NCI-H345 (cell line): ENCODE measurements at regions not wholly inside any gene's neighbourhood (a gene's known extent, or its start where the extent isn't known, plus 50 kb on each side); places are given as distances from the start of the nearest gene placed in this dataset.
A peak's percentile ranks its signal among the peaks of the same experiment; 100 is the strongest.

ENCODE experiments used
- DNase-seq: peaks from one replicate; lab custom pipeline; 2025; lab: John Stamatoyannopoulos, UW

DNA sequence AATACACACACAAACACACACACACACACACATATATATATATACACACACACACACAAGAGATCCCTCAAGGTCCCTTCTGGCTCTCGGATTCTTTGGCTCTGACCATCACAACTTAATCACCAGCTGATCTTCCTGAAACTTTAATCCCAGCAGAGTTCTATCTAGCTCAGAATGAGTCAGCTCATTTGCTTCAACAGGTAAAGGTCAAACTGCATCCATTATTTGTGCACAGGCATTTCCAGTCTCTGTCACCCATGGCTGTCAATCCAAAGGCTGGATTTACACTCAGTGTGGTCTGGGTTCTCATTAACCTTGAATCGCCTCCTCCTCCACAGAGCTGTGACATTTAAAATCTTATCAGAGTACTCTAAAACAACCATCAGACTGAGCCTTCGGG, 113.3 kb upstream of the TMPO start:
- no peak for DNase-seq

DNA sequence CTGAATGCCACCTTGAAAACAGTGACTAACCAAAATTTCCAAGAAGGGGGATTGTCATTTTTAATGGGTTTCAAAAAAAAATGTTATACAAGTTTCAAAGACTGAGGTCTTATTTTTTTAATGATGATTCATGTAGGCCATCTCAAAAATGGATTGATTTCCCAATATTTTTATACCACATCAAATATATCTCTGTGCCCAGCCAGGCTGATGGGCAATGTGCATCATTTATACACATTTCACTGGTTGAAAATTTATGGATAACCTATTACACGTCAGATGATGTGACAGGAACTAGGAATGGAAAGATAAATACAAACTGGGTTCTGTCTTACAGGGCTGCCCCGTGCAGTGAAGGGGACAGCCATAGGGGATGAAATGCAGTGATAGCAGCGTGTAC, 112.7 kb upstream of the TMPO start:
- no peak for DNase-seq

DNA sequence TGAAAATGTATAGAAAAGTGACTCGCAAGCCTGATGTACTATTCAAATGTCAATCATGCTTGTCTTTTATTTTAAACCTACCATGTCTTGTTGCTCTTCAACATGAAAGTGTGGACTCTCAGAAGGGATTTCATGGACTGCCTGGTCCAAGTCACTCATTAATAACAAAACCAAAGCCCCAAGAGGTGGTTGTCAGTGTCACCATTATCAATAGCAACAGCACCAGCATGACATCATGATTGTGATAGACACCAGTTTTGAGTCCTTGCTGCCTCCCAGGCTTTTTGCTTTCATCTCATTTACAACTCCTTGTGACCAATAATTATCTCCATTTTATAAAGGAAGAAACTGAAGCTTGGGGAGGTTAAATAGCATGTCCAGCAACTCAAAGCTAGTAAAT, 112.0 kb upstream of the TMPO start:
- no peak for DNase-seq

DNA sequence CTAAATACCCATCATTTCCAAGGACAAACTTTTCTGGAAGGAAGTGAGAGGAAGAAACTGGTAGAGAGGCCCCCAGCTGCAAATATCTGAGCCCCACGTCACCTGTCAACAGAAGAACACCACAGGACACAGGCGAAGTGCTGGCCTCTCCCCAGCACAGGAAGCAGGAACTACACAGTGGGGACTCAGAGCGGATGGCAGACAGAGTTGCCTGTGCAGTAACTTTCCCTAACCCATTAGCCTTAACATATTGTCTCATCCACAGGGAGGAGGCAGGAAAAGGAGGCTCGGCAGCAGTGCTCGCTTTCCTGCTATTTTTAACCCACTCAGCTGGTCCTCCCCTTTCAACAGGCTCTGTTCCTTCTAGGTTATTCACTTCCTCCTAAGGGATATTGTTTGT, 111.5 kb upstream of the TMPO start:
- DNase-seq, result no peak

DNA sequence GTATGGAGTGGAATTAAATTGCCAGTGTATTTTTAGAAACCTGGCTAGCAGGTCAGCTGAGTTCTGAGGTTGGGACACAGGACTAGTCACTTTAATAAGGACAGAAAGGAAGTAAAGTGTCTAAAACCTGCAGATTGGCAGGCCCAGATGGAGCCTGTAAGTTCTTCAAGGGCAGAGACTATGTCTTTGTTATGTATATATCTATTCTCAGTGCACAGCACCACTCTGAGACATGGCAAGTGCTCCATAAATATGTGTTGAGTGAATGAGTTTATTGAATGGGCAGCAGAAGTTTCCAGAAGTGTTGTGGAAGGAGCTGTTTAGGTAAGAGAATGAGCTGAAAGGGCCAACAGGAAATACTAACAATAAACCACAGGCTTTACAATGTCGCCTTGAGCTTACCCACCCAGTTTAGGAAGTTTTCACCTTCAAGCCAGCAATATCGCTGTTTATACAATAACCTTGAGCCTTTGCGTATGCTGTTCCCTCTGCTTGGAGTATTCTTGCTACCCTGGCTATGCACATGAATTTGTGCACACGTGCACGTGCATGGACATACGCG, 109.5 kb upstream of the TMPO start:
- no peak for DNase-seq

DNA sequence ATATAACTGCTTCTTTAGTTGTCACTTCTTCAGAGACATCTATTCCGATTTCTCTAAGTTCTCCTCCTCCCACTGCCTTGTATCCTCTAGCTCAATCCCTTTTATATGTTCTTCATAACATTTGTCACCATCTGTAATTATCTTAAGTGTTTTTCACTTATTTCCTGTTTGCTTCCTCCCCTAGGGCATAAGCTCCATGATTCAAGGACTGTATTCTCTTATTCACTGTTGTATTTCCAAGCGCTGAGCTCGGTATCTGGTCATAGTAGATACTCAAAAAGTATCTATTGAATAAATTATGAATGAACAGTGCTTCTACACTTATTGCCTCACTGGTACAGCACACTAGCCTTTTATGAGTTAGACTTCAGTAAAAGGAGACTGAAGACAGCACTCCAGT, 109.0 kb upstream of the TMPO start:
- no peak for DNase-seq

DNA sequence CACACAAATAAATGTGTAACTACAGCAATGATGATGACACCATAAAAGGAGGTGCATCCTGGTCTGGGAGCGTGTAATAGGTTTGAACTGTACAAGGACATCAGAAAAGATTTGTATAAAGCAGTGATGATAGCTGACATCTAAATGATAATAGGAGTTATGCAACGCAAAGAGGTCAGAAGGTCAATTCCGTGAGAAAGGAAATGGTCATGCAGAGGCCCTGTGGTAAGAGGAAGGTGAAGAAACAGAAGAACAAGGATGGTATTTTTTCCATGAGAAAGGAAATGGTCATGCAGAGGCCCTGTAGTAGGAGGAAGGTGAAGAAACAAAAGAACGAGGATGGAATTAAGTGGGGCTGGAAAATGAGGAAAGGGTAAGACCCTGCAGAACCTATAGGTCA, 106.7 kb upstream of the TMPO start:
- DNase-seq, result no peak

DNA sequence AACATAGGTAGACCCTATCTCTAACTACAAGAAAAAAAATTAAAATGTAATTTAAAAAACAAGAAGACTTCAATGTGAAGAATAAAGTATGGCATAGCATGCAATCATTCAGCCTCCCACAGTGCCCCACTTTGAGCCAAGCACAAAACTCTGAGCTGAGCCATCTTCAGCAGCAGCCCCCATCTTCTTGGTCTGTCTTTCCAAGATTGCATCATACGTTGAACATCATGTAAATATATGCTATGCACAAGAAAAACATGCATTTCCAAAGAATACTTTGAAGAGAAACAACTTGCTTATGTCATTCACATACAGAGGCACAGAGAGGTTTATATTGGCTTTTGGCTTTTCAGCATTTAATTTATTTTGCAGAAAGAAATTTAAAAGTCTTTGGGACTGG, 105.8 kb upstream of the TMPO start:
- no peak for DNase-seq

DNA sequence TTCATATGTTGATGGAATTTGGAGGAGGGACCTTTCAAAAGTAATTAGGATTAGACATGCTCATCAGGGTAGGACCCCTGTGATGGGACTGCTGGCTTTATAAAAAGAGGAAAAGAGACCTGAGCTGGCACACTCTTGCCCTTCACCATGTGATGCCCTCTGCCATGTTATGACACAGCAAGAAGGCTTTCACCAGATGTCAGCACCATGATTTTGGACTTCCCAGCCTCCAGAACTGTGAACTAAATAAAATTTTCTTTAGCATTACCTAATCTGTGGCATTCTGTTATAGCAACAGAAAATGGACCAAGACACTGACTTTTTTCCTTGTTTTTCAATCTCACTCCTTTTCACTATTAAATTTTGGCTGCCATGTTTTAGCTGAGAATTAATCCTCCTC, 105.0 kb upstream of the TMPO start:
- DNase-seq, result no peak

DNA sequence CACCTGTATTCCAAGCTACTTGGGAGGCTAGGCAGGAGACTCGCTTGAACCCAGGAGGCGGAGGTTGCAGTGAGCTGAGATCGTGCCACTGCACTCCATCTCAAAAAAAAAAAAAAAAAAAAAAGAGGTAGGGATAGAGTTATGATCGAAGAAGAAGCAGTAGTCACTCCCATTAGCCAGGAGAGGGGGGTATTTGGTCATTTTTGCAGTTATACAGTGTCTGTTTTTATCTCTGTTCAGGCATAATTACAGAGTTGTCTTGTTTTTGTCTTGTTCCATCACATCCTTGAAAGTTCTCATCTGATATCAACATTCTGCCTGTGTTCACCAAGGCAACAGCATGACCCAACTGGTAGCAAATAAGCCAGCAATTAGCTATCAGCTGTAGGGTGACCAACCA, 98.5 kb upstream of the TMPO start:
- DNase-seq, result no peak

DNA sequence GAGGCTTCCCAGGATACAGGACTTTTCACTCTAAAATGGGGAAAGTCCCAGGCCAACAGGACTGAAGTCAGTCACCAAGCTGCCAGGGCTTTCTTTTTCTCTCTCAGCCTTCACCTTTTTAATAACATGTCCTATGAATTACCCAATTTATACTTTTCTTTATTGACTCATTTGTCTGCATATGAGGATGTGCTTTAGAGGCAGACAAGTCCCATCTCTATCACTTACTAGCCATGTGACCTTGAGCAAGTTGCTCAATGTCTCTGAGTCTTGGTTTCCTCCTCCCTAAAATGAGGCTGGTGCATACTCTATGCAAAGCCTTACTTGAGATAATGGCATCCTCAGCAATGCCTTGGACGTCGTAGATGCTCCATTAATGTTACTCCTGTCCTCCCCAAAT, 98.1 kb upstream of the TMPO start:
- DNase-seq, result no peak

DNA sequence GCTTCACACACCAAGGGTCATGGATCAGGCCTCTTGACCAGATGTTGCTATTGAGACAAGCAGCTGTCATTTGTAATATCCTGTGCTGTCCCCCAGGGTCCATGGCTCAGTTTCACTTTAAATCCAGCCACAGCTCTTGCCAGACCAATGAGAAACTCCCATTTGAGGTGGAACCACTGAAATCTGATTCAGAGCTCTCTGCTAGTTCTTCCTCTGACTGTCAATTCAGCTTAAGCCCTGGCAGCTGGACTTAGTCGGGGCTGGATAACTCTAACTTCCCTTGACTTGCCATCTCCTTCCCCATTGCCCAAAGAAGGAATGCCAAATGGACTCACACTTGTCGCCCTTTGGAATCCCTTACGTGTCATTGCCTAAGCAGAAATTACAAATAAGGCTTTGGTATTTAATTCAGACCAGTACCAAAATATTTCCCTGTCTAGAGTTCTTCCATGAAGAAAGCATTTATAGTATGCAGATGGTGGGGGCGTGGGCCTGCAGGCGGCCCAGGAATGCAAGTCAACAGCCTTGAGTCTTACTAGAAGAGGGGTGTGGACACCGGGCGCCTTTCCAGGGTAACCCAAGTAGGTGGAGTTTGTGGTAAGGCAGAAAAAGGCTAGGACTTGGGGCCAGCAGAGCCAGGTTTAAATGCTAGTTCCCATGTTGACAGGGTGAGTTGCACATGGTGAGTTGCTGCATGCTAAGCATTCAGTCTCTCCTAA, 96.9 kb upstream of the TMPO start:
- no peak for DNase-seq

DNA sequence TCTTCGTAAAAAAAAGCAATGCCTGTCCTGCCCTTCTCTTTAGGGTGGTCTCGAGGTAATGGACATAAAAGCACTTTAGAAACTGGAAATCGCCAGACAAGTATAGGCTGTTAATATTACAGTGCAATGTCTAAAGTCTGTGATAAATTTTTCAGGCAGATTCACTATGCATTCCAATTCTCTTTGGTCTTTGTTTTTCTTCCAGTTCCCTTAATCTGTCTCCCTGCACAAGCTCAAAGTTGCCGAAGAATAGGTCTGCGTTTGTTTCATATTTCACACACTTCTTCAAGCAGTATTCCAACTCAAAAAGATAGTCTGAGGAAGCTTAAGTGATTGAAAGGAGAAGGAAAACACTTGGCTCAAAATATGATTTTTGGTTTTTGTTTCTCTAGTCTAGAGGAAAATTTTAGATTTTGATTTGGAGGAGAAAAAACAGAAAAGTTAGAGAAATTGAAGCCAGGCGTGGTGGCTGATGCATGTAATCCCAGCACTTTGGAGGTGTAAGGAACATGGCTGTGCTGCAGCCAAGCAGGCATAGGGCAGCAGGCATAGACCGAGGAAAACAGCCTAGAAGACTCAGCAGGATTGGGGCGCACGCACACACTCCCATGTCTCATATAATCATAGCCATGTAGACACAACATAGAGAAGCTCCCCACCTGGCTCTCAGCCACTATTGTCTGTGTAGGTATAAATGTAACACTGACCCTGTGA, 96.2 kb upstream of the TMPO start:
- no peak for DNase-seq

DNA sequence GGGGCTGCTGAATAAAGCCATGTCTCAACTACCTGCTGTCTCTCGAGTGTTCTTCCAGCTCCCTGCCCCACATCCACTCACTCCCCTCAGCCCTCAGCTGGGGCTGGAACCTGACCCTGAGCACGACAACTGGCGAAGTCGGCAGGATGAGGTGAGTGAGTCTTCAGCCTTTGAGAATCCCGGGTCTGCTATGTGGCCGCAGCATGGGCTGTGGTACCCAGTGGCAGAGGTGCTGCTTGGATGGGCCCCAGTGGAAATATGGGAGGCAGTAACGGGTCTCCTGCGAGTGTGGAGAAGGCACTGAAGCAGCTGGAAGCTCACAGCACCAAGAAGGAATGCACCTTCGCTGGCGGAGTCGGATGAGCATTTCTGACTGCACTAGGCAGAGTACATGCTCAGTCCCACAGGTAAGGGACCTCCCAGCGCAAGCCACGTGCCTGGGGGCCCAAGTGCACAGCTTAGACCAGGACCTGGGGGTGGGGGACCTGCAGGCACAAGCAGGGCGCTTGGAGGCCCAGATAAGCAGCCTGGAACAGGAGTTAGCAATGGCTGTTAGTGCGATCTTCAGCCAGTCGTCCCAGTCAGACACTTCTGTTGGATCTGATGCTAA, 95.5 kb upstream of the TMPO start:
- DNase-seq, result no peak

DNA sequence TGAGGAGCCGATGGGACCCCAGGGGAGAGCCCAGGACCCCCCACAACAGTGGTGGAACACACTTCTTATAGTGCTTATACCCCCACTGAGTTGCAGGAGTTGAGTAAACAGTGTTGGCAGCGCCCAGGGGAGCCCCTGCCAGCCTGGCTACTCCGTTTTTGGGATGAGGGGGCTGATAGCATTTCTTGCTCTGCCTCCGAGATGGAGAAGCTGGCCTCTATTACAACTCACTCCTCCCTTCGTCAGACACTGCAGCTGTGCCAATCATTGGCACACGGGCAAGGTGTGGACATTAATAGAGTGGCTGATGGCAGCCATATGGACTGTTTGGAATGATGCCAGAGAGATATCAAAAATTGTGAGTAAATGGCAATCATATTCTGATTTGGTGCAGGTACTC, 94.9 kb upstream of the TMPO start:
- no peak for DNase-seq

DNA sequence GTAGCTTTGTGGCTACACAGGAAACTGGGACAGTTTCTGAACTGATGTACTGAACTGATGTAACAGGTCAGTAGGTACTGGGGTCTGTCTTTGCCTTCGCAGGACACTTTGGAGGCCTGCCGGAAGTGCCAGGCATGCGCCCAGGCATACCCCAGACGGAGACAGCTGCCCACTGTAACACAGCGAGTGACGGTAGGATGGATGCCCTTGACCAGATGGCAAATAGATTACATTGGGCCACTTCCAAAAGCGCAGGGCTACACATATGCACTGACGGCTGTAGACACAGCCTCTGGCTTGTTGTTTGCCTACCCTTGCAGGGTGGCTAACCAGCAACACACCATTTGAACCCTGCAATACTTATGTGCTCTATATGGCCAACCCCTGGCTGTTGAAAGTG, 94.1 kb upstream of the TMPO start:
- no peak for DNase-seq

DNA sequence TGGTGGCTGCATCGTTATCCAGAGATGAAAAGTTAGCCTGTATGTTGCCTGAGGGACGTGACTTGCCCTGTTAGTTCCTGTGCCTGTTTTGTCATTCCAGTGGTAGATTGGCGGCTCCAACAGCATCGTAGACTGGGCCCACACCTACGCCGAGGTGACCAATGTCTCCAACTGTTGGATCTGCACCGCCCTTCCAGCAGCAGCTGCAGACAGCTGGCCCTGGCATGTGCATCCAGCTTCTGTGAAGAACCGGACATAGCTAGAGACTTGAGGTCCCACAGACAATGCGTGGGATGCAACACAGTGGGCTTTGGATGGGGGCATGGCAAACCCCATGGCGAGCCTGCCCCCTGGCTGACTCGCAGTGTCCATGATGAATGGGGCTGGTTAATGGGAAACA, 93.0 kb upstream of the TMPO start:
- DNase-seq, result no peak

DNA sequence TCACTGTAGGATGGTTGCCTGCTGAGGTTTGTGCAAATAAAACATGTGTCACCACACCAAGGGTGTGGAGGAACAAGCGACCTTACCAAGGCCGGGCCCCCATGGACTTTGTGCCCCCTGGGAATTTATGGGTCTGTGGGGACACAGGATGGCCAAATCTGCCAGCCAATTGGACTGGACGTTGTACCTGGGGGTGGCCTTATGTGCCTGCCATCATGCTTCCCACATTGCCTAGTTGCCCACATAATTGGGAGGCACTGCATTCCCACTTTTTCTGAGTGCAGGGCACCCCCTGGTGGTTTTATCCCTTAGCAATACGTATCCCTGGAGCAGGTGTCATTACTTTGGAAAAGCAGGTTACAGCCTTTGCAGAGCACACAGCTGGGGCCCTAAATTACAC, 92.6 kb upstream of the TMPO start:
- DNase-seq, result no peak

DNA sequence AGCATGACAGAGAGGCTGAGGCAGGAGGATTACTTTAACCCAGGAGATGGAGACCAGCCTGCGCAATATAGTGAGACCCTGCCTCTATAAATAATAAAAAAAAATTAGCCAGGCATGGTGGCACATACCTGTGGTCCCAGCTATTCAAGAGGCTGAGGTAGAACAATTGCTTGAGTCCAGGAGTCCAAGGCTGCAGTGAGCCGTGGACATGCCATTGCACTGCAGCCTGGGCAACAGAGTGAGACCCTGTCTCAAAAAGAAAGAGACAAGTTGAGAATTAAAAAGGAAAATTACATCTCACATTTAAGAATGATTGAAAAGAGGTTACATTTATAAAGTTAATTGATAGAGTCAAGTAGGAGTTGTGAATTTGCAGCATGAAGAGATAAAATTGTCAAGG, 91.4 kb upstream of the TMPO start:
- no peak for DNase-seq

DNA sequence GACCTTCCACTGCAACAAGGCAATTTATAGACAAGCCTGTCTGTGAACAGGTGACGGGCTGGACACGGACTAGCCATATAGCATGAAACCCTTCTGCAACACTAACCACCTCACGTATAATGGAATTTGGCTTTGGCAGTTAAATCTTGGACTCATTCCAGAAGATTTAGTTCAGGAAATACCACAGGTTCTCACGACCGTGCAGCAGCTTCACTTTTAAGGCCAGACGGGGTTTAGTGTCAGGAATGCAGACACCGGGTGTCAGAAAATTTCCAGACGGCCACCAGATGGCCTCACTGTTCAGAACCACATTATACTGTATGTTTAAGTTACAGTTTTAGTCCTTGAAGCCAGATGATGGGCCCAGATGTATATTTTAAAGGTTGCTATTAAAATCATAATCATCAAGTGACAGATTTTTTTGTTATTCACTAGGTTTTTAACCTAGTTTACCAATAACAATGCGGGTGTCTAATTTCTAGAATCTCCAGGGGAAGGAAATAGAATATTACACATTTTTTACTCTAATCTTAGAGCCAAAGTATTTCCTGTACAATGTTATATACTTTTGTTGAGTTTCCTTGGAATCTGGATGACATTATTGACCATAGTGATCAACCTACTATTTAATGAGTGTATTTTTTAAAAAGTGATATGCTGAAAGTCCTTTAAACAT, 90.5 kb upstream of the TMPO start:
- DNase-seq, result peak; percentile 54

DNA sequence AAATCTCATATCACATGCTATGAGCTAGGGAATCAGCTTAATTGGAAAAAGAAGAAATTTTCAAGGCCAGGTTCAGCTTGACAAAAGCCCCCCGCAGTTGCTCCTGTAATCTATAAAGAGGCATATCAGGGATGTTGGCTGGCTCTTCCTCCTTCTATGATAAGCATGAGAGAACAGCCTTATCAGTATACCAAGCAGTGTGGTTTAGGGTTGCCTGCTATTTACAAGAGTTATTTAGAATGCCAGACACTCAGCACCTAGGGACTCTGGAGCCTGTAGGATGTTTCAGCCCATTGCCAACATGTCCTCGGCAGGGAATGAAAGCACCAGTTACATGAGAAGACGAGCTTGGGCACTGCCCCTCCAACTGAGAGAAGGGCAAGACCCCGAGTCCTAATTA, 89.5 kb upstream of the TMPO start:
- no peak for DNase-seq

DNA sequence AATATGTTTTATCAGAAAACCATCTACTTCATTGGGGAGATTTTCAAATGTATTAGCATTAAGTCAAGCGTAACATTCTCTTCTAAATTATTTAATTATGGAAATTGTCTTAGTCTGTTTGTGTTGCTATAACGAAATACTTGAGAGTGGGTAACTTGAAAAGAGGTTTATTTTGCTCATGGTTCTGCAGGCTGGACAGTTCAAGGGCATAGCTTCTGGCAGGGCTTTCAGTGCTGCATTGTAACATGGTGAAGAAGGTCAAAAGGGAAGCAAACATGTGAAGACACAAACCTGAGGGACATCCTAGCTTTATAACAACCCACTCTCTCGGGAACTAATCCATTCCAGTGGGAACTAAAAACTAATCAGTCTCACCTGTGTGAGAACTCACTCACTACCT, 84.3 kb upstream of the TMPO start:
- no peak for DNase-seq

DNA sequence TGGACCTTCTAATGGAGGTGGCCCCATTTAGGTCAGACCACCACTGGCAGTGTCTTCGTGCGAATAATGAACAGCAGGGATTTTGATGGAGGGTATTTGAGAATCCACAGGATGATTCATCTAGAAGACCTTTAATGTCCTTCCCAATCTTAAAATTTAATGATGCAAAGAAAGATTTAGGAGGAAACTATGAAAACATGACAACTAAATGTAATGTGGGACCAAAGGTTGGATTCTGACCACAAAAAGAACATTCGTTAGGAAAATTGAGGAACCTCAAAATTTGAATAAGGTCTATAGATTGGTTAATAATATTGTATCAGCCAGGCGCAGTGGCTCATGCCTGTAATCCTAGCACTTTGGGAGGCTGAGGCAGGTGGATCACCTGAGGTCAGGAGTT, 78.2 kb upstream of the TMPO start:
- no peak for DNase-seq
